ENCODE measurements at regions not wholly inside any gene's neighbourhood (a gene's known extent, or its start where the extent isn't known, plus 50 kb on each side); places are given as distances from the start of the nearest gene placed in this dataset.
A peak's percentile ranks its signal among the peaks of the same experiment; 100 is the strongest.

- Histone ChIP-seq H3K4me1 (no peaks in the 10 kb centered on the region), H3K4me2 (no peak overlapping the region), H4K20me1 (no peaks in the 10 kb centered on the region), H3K36me3 (no peaks in the 10 kb centered on the region), H3K9me3 (peaks cover 23% of the 10 kb centered on the region), H3K27me3 (no peaks in the 10 kb centered on the region), H3K4me3 (no peak overlapping the region), H3K27ac (no peak overlapping the region), H3K9ac (no peak overlapping the region)
- TF ChIP-seq Cebpa-rat (IDR thresholded peaks at IDR 0.05): no peak
These were observed 133.1 kb downstream of the KDR start for GRCh38 chr4:54992266-54992665.

- Histone ChIP-seq H3K36me3 (no peaks in the 10 kb centered on the region), H3K9ac (no peak overlapping the region), H3K27ac (no peak overlapping the region), H3K4me2 (no peak overlapping the region), H3K27me3 (no peaks in the 10 kb centered on the region), H3K4me1 (no peaks in the 10 kb centered on the region), H3K9me3 (peaks cover 32% of the 10 kb centered on the region), H3K4me3 (no peak overlapping the region), H4K20me1 (no peaks in the 10 kb centered on the region)
- no peak for TF ChIP-seq Cebpa-rat (IDR thresholded peaks at IDR 0.05)
These were observed 136.7 kb downstream of the KDR start for GRCh38 chr4:54988655-54989054.

- Histone ChIP-seq H3K36me3 (no peaks in the 10 kb centered on the region), H3K4me1 (no peaks in the 10 kb centered on the region), H3K9ac (no peak overlapping the region), H3K4me3 (no peak overlapping the region), H3K4me2 (no peak overlapping the region), H4K20me1 (no peaks in the 10 kb centered on the region), H3K27ac (no peak overlapping the region), H3K9me3 (peaks cover 27% of the 10 kb centered on the region), H3K27me3 (no peaks in the 10 kb centered on the region)
- no peak for TF ChIP-seq Cebpa-rat (IDR thresholded peaks at IDR 0.05)
These were observed 139.1 kb downstream of the KDR start for GRCh38 chr4:54986095-54986846.

GRCh38 chr4:54976682-54977081 lies 148.7 kb downstream of the KDR start:
- Histone ChIP-seq H3K36me3 (no peaks in the 10 kb centered on the region), H3K27me3 (no peaks in the 10 kb centered on the region), H4K20me1 (no peaks in the 10 kb centered on the region), H3K4me3 (no peak overlapping the region), H3K9ac (no peak overlapping the region), H3K4me1 (no peaks in the 10 kb centered on the region), H3K4me2 (no peak overlapping the region), H3K9me3 (peaks cover 9% of the 10 kb centered on the region), H3K27ac (no peak overlapping the region)
- TF ChIP-seq Cebpa-rat (IDR thresholded peaks at IDR 0.05): no peak

- Histone ChIP-seq H3K9ac (no peak overlapping the region), H3K27me3 (no peaks in the 10 kb centered on the region), H4K20me1 (no peaks in the 10 kb centered on the region), H3K36me3 (no peaks in the 10 kb centered on the region), H3K4me1 (no peaks in the 10 kb centered on the region), H3K4me3 (no peak overlapping the region), H3K27ac (no peak overlapping the region), H3K9me3 (peaks cover 9% of the 10 kb centered on the region), H3K4me2 (no peak overlapping the region)
- no peak for TF ChIP-seq Cebpa-rat (IDR thresholded peaks at IDR 0.05)
These were observed 149.4 kb downstream of the KDR start for GRCh38 chr4:54976031-54976430.

GRCh38 chr4:54973784-54974183 lies 151.6 kb downstream of the KDR start:
- Histone ChIP-seq H3K27ac (no peak overlapping the region), H3K9ac (no peak overlapping the region), H3K36me3 (no peaks in the 10 kb centered on the region), H3K4me3 (no peak overlapping the region), H3K4me1 (no peaks in the 10 kb centered on the region), H4K20me1 (no peaks in the 10 kb centered on the region), H3K9me3 (no peaks in the 10 kb centered on the region), H3K27me3 (no peaks in the 10 kb centered on the region), H3K4me2 (no peak overlapping the region)
- no peak for TF ChIP-seq Cebpa-rat (IDR thresholded peaks at IDR 0.05)

GRCh38 chr4:54971474-54971950 lies 153.9 kb downstream of the KDR start:
- H3K4me2 ChIP-seq: no peak overlapping the region

GRCh38 chr4:54967289-54967688 lies 158.1 kb downstream of the KDR start:
- H3K36me3 ChIP-seq: no peaks in the 10 kb centered on the region
- H3K27me3 ChIP-seq: no peaks in the 10 kb centered on the region
- no peak overlapping the region for H3K4me3 ChIP-seq
- no peak for TF ChIP-seq Cebpa-rat (IDR thresholded peaks at IDR 0.05)
- no peak overlapping the region for H3K4me2 ChIP-seq
- no peak overlapping the region for H3K9ac ChIP-seq
- no peaks in the 10 kb centered on the region for H4K20me1 ChIP-seq
- no peaks in the 10 kb centered on the region for H3K9me3 ChIP-seq
- H3K4me1 ChIP-seq: no peaks in the 10 kb centered on the region
- no peak overlapping the region for H3K27ac ChIP-seq

More at GRCh38 chr4:54971474-54971950, 153.9 kb downstream of the KDR start:
- Histone ChIP-seq H3K36me3 (no peaks in the 10 kb centered on the region), H3K4me1 (no peaks in the 10 kb centered on the region), H3K4me3 (no peak overlapping the region), H3K27ac (no peak overlapping the region), H3K9ac (no peak overlapping the region), H3K27me3 (no peaks in the 10 kb centered on the region), H3K9me3 (no peaks in the 10 kb centered on the region), H4K20me1 (no peaks in the 10 kb centered on the region)
- TF ChIP-seq Cebpa-rat (IDR thresholded peaks at IDR 0.05): no peak

GRCh38 chr4:54961357-54961975 lies 163.9 kb downstream of the KDR start:
- Histone ChIP-seq H3K4me2 (0 out of 2 replicates have a peak overlapping the region, but pooled peaks have one; percentile 45), H3K27ac (no peak overlapping the region), H4K20me1 (no peaks in the 10 kb centered on the region), H3K9me3 (no peaks in the 10 kb centered on the region), H3K36me3 (no peaks in the 10 kb centered on the region), H3K27me3 (no peaks in the 10 kb centered on the region), H3K4me3 (no peak overlapping the region), H3K4me1 (peaks cover 39% of the 10 kb centered on the region), H3K9ac (no peak overlapping the region)
- no peak for TF ChIP-seq Cebpa-rat (IDR thresholded peaks at IDR 0.05)

GRCh38 chr4:54959651-54960116 lies 165.7 kb downstream of the KDR start:
- Histone ChIP-seq H3K27ac (no peak overlapping the region), H3K27me3 (no peaks in the 10 kb centered on the region), H3K9ac (no peak overlapping the region), H3K9me3 (no peaks in the 10 kb centered on the region), H3K4me2 (no peak overlapping the region), H3K4me3 (no peak overlapping the region), H3K36me3 (no peaks in the 10 kb centered on the region), H4K20me1 (no peaks in the 10 kb centered on the region), H3K4me1 (peaks cover 45% of the 10 kb centered on the region)
- no peak for TF ChIP-seq Cebpa-rat (IDR thresholded peaks at IDR 0.05)
